Cardiac muscle cell (in vitro differentiated cells and primary cell): ENCODE measurements at regions not wholly inside any gene's neighbourhood (a gene's known extent, or its start where the extent isn't known, plus 50 kb on each side); places are given as distances from the start of the nearest gene placed in this dataset.

Source experiments
- DNase-seq, 2 donors: peaks; one replicate each; pipeline versions ENCODE4 v3.0.0 to v3.0.0-alpha.2; 2010 to 2017; ENCODE audit warnings: low read depth in 1 of 2, low spot score in 1 of 2
- H3K27ac ChIP-seq: fragments of 200-600 bp; sonication (generic); 2 replicates; pipeline ENCODE4 v1.5.1; 2016
- H3K27me3 ChIP-seq: fragments of 200-600 bp; sonication (generic); 2 replicates; pipeline ENCODE4 v1.6.0; 2016; ENCODE audit warnings: control low read depth
- H3K36me3 ChIP-seq: fragments of 200-600 bp; sonication (generic); 2 replicates; pipeline ENCODE4 v1.5.1; 2016; ENCODE audit warnings: control low read depth
- H3K4me1 ChIP-seq: fragments of 200-600 bp; sonication (generic); 2 replicates; pipeline ENCODE4 v1.8.1; 2017; ENCODE audit warnings: low read depth, mild to moderate bottlenecking, mixed run types
- H3K4me3 ChIP-seq: fragments of 200-600 bp; sonication (generic); 2 replicates; pipeline ENCODE4 v1.5.1; 2016; ENCODE audit warnings: mild to moderate bottlenecking
- H3K9me3 ChIP-seq: fragments of 200-600 bp; sonication (generic); 2 replicates; pipeline ENCODE4 v1.5.1; 2017; ENCODE audit warnings: low read depth, mild to moderate bottlenecking, control low read depth
- CTCF ChIP-seq: IDR thresholded peaks from 2 replicates; pipeline ENCODE4 v1.5.1; 2012; ENCODE audit warnings: low read depth, mild to moderate bottlenecking, low read length

GRCh38 chr4:135508006-135508714 is 1306.6 kb upstream of the PABPC4L start:
- no peak overlapping the region for H3K4me3 ChIP-seq
- no peak for TF ChIP-seq CTCF
- H3K27ac ChIP-seq, result no peak overlapping the region
- peaks cover 4% of the 10 kb centered on the region for H3K4me1 ChIP-seq
- DNase-seq, result peak in 1 of 2 donors; percentile 47
- no peaks in the 10 kb centered on the region for H3K9me3 ChIP-seq
- H3K27me3 ChIP-seq, result no peaks in the 10 kb centered on the region
- no peaks in the 10 kb centered on the region for H3K36me3 ChIP-seq

GRCh38 chr4:135497563-135498152 is 1296.1 kb upstream of the PABPC4L start:
- H3K4me3 ChIP-seq, result no peak overlapping the region
- TF ChIP-seq CTCF, result no peak
- DNase-seq, result no peak
- no peak overlapping the region for H3K27ac ChIP-seq
- H3K27me3 ChIP-seq, result no peaks in the 10 kb centered on the region
- H3K4me1 ChIP-seq, result no peaks in the 10 kb centered on the region
- H3K9me3 ChIP-seq, result no peaks in the 10 kb centered on the region
- no peaks in the 10 kb centered on the region for H3K36me3 ChIP-seq

- no peak for TF ChIP-seq CTCF
Observed at GRCh38 chr4:135492439-135492838, 1290.8 kb upstream of the PABPC4L start.

GRCh38 chr4:135485371-135485770 is 1283.8 kb upstream of the PABPC4L start:
- Histone ChIP-seq H3K9me3 (no peaks in the 10 kb centered on the region), H3K4me3 (no peak overlapping the region)
- DNase-seq, result no peak

More at GRCh38 chr4:135492439-135492838, 1290.8 kb upstream of the PABPC4L start:
- Histone ChIP-seq H3K9me3 (no peaks in the 10 kb centered on the region), H3K36me3 (no peaks in the 10 kb centered on the region), H3K27ac (no peak overlapping the region), H3K27me3 (no peaks in the 10 kb centered on the region), H3K4me3 (no peak overlapping the region), H3K4me1 (no peaks in the 10 kb centered on the region)
- no peak for DNase-seq

GRCh38 chr4:135476272-135476671 is 1274.7 kb upstream of the PABPC4L start:
- no peaks in the 10 kb centered on the region for H3K9me3 ChIP-seq
- no peaks in the 10 kb centered on the region for H3K4me1 ChIP-seq
- H3K4me3 ChIP-seq, result no peak overlapping the region
- no peak for TF ChIP-seq CTCF
- H3K27me3 ChIP-seq, result no peaks in the 10 kb centered on the region
- no peak overlapping the region for H3K27ac ChIP-seq
- DNase-seq, result no peak
- no peaks in the 10 kb centered on the region for H3K36me3 ChIP-seq

More at GRCh38 chr4:135485371-135485770, 1283.8 kb upstream of the PABPC4L start:
- no peaks in the 10 kb centered on the region for H3K4me1 ChIP-seq
- no peak for TF ChIP-seq CTCF
- H3K36me3 ChIP-seq, result no peaks in the 10 kb centered on the region
- H3K27ac ChIP-seq, result no peak overlapping the region
- H3K27me3 ChIP-seq, result no peaks in the 10 kb centered on the region
